B cell (primary cell): ENCODE measurements at regions not wholly inside any gene's neighbourhood (a gene's known extent, or its start where the extent isn't known, plus 50 kb on each side); places are given as distances from the start of the nearest gene placed in this dataset.

ENCODE experiments used
- ATAC-seq: fragments of 200-7000 bp; cut with Tn5 transposase; one replicate; pipeline ENCODE4 v1.10.0; 2021; ENCODE audit warnings: low read depth, mild to moderate bottlenecking, moderate number of reproducible peaks, moderate library complexity
- CTCF ChIA-PET: fragments of 350-600 bp; sonication (Branson Sonifier 250); formaldehyde crosslinking; loops from one replicate; lab custom pipeline; 2021; ENCODE audit warnings: antibody characterized with exemption, inconsistent platforms; lab: Charles Lee
- POLR2A ChIA-PET: fragments of 350-600 bp; sonication (Branson Sonifier 250); formaldehyde crosslinking; loops from one replicate; lab custom pipeline; 2021; ENCODE audit warnings: antibody characterized with exemption; lab: Charles Lee
- DNase-seq: peaks from one replicate; pipeline ENCODE4 v3.0.0; 2013
- H2AFZ ChIP-seq: 2 replicates; pipeline ENCODE4 v1.6.1; 2012; ENCODE audit warnings: mild to moderate bottlenecking, low read depth, low read length; ENCODE audit not compliant: insufficient read depth, poor library complexity, severe bottlenecking
- H3K27ac ChIP-seq, 2 donors: 1 replicate in 1 of 2; 2 replicates in 1 of 2; pipeline ENCODE4 v1.5.1; 2012 to 2013; ENCODE audit warnings: low read length in 2 of 2, mild to moderate bottlenecking in 2 of 2, moderate library complexity in 1 of 2
- H3K27me3 ChIP-seq, 4 experiments: fragments of 200-600 bp in 1 of 4; sonication (generic) in 1 of 4; replicated peaks in 1 of 4; 1 replicate in 2 of 4; 2 replicates in 2 of 4; pipeline versions ENCODE4 v1.6.1 to v1.7.0; 2013 to 2016; ENCODE audit warnings: low read length in 3 of 4, mild to moderate bottlenecking in 2 of 4, mixed read lengths in 1 of 4, moderate library complexity in 1 of 4; ENCODE audit not compliant: insufficient read depth in 4 of 4, control insufficient read depth in 3 of 4; ENCODE audit errors: control extremely low read depth in 1 of 4
- H3K36me3 ChIP-seq, 2 experiments: replicated peaks in 1 of 2; 1 replicate in 1 of 2; 2 replicates in 1 of 2; pipeline versions ENCODE4 v1.6.1 to v1.7.1; 2013; ENCODE audit warnings: low read length in 1 of 2; ENCODE audit not compliant: insufficient read depth in 2 of 2, control insufficient read depth in 1 of 2; ENCODE audit errors: control extremely low read depth in 1 of 2, extremely low read depth in 1 of 2
- H3K4me1 ChIP-seq, 2 donors: fragments of 200-600 bp in 1 of 2; sonication (generic) in 1 of 2; 1 replicate in 1 of 2; 2 replicates in 1 of 2; pipeline versions ENCODE4 v1.5.1 to v1.6.1; 2013 to 2017; ENCODE audit warnings: low read length in 2 of 2; ENCODE audit not compliant: control insufficient read depth in 2 of 2, insufficient read depth in 2 of 2
- H3K4me2 ChIP-seq: replicated peaks from 2 replicates; pipeline ENCODE3; 2012; ENCODE audit warnings: mild to moderate bottlenecking, low read depth, low read length; ENCODE audit not compliant: poor library complexity, severe bottlenecking
- H3K4me3 ChIP-seq, 5 experiments: fragments of 200-600 bp in 1 of 5; sonication (generic) in 1 of 5; 1 replicate in 3 of 5; 2 replicates in 2 of 5; pipeline versions ENCODE4 v1.5.1 to v1.7.0; 2011 to 2016; ENCODE audit warnings: low read length in 4 of 5, mild to moderate bottlenecking in 4 of 5, low read depth in 2 of 5, control low read depth in 1 of 5, moderate library complexity in 1 of 5; ENCODE audit not compliant: insufficient read depth in 1 of 5; ENCODE audit errors: control extremely low read depth in 1 of 5, extremely low read depth in 1 of 5
- H3K79me2 ChIP-seq: fragments of 200-600 bp; sonication (generic); one replicate; pipeline ENCODE4 v1.6.0; 2016; ENCODE audit warnings: low read length; ENCODE audit not compliant: control insufficient read depth, insufficient read depth
- H3K9ac ChIP-seq: fragments of 200-600 bp; sonication (generic); 2 replicates; pipeline ENCODE4 v1.6.1; 2017; ENCODE audit warnings: mild to moderate bottlenecking, low read length, moderate library complexity
- H3K9me3 ChIP-seq, 3 donors: one replicate each; pipeline versions ENCODE4 v1.6.1 to v1.7.1; 2013; ENCODE audit warnings: low read length in 2 of 3; ENCODE audit not compliant: control insufficient read depth in 2 of 3, insufficient read depth in 1 of 3; ENCODE audit errors: control extremely low read depth in 1 of 3
- H4K20me1 ChIP-seq: 2 replicates; pipeline ENCODE4 v1.6.0; 2012; ENCODE audit warnings: mild to moderate bottlenecking, low read length; ENCODE audit not compliant: insufficient read depth, control insufficient read depth, poor library complexity, severe bottlenecking
- H3K27ac Mint-ChIP-seq: one replicate; pipeline ENCODE4 v1.8.0; 2021; ENCODE audit warnings: mixed read lengths
- H3K27me3 Mint-ChIP-seq: one replicate; pipeline ENCODE4 v1.8.0; 2021; ENCODE audit warnings: mixed read lengths
- H3K4me1 Mint-ChIP-seq: one replicate; pipeline ENCODE4 v1.8.0; 2021; ENCODE audit warnings: mixed read lengths
- H3K4me3 Mint-ChIP-seq: one replicate; pipeline ENCODE4 v1.8.0; 2021; ENCODE audit warnings: mixed read lengths
- H3K9me3 Mint-ChIP-seq: one replicate; pipeline ENCODE4 v1.8.0; 2022; ENCODE audit warnings: mixed read lengths; ENCODE audit not compliant: insufficient read depth
- CTCF ChIP-seq: fragments of 200-600 bp; IDR thresholded peaks from one replicate; pipeline ENCODE4 v1.8.0; 2022; ENCODE audit warnings: antibody characterized with exemption, mild to moderate bottlenecking
- EZH2 ChIP-seq: IDR thresholded peaks from 2 replicates; pipeline ENCODE4 v1.6.1; 2012; ENCODE audit warnings: borderline replicate concordance, low read depth, mild to moderate bottlenecking, moderate library complexity, low read length; ENCODE audit not compliant: insufficient read depth, poor library complexity, severe bottlenecking
- WGBS: methylation state at CpG from one replicate; pipeline ENCODE4 v1.1.5; 2013; ENCODE audit warnings: missing lambda C conversion rate; ENCODE audit not compliant: insufficient coverage; 5-methylcytosine and 5-hydroxymethylcytosine counted together
- intact Hi-C: fragments of 100-400 bp; cut with micrococcal nuclease; formaldehyde crosslinking; loops from one replicate; pipeline ENCODE4 v1.10.0; 2022

GRCh38 chr1:87424541-87424940, 95.9 kb downstream of the LMO4 start:
- POLR2A ChIA-PET: no interaction called here
- no peak overlapping the region for H3K9ac ChIP-seq

More at GRCh38 chr1:87424541-87424940, 95.9 kb downstream of the LMO4 start:
- H3K4me1 ChIP-seq: no peaks in the 10 kb centered on the region
- Mint-ChIP-seq H3K27me3 (no peaks in the 10 kb centered on the region), H3K4me1 (no peaks in the 10 kb centered on the region), H3K27ac (no peak overlapping the region), H3K4me3 (no peak overlapping the region), H3K9me3 (no peaks in the 10 kb centered on the region)
- H3K27ac ChIP-seq: no peak overlapping the region
- H3K9me3 ChIP-seq: no peaks in the 10 kb centered on the region
- DNase-seq (no peak), ATAC-seq (no peak)
- intact Hi-C loops: no loop called here
- no peak overlapping the region for H3K4me3 ChIP-seq
- TF ChIP-seq CTCF: no peak
- no peak for TF ChIP-seq EZH2
- H3K79me2 ChIP-seq: no peaks in the 10 kb centered on the region
- H3K36me3 ChIP-seq: no peaks in the 10 kb centered on the region
- no peak overlapping the region for H3K4me2 ChIP-seq
- H2AFZ ChIP-seq: no peak overlapping the region
- no CpG with 5 or more reads among the region's 1 CpG for WGBS
- CTCF ChIA-PET: no interaction called here
- H4K20me1 ChIP-seq: no peaks in the 10 kb centered on the region
- no peaks in the 10 kb centered on the region for H3K27me3 ChIP-seq
